ENCODE measurements at regions not wholly inside any gene's neighbourhood (a gene's known extent, or its start where the extent isn't known, plus 50 kb on each side); places are given as distances from the start of the nearest gene placed in this dataset.

- H3K27me3 Mint-ChIP-seq (ENCODE audit: unreplicated experiment) = no peaks in the 10 kb centered on the region
- H3K4me1 Mint-ChIP-seq (ENCODE audit: unreplicated experiment) = no peaks in the 10 kb centered on the region
- no peak for TF ChIP-seq CTCF (IDR thresholded peaks at IDR 0.05; ENCODE audit: unreplicated experiment)
- H3K36me3 Mint-ChIP-seq (ENCODE audit: low read depth, unreplicated experiment) = no peaks in the 10 kb centered on the region
- DNase-seq (ENCODE audit: low spot score) = no peak
- no peak overlapping the region for H3K27ac Mint-ChIP-seq (ENCODE audit: unreplicated experiment)
- no peak overlapping the region for H3K4me3 Mint-ChIP-seq (ENCODE audit: unreplicated experiment)
- no peaks in the 10 kb centered on the region for H3K9me3 Mint-ChIP-seq (ENCODE audit: unreplicated experiment)
Measured at GRCh38 chr2:66968946-66969345, 428.2 kb upstream of the ETAA1 start.

- Mint-ChIP-seq H3K27ac (ENCODE audit: unreplicated experiment) (no peak overlapping the region), H3K4me1 (ENCODE audit: unreplicated experiment) (no peaks in the 10 kb centered on the region), H3K4me3 (ENCODE audit: unreplicated experiment) (no peak overlapping the region), H3K27me3 (ENCODE audit: unreplicated experiment) (no peaks in the 10 kb centered on the region), H3K9me3 (ENCODE audit: unreplicated experiment) (no peaks in the 10 kb centered on the region), H3K36me3 (ENCODE audit: low read depth, unreplicated experiment) (no peaks in the 10 kb centered on the region)
- no peak for DNase-seq (ENCODE audit: low spot score)
- no peak for TF ChIP-seq CTCF (IDR thresholded peaks at IDR 0.05; ENCODE audit: unreplicated experiment)
Measured at GRCh38 chr2:66981074-66981473, 416.1 kb upstream of the ETAA1 start.

- TF ChIP-seq CTCF (IDR thresholded peaks at IDR 0.05; ENCODE audit: unreplicated experiment) = no peak
- Mint-ChIP-seq H3K27me3 (ENCODE audit: unreplicated experiment) (no peaks in the 10 kb centered on the region), H3K4me3 (ENCODE audit: unreplicated experiment) (no peak overlapping the region), H3K36me3 (ENCODE audit: low read depth, unreplicated experiment) (no peaks in the 10 kb centered on the region), H3K9me3 (ENCODE audit: unreplicated experiment) (no peaks in the 10 kb centered on the region), H3K4me1 (ENCODE audit: unreplicated experiment) (no peaks in the 10 kb centered on the region), H3K27ac (ENCODE audit: unreplicated experiment) (no peak overlapping the region)
- no peak for DNase-seq (ENCODE audit: low spot score)
Measured at GRCh38 chr2:66982766-66983165, 414.4 kb upstream of the ETAA1 start.

- Mint-ChIP-seq H3K36me3 (ENCODE audit: low read depth, unreplicated experiment) (no peaks in the 10 kb centered on the region), H3K4me3 (ENCODE audit: unreplicated experiment) (no peak overlapping the region), H3K27ac (ENCODE audit: unreplicated experiment) (no peak overlapping the region), H3K4me1 (ENCODE audit: unreplicated experiment) (no peaks in the 10 kb centered on the region), H3K9me3 (ENCODE audit: unreplicated experiment) (no peaks in the 10 kb centered on the region), H3K27me3 (ENCODE audit: unreplicated experiment) (no peaks in the 10 kb centered on the region)
- no peak for TF ChIP-seq CTCF (IDR thresholded peaks at IDR 0.05; ENCODE audit: unreplicated experiment)
- DNase-seq (ENCODE audit: low spot score) = no peak
Measured at GRCh38 chr2:66984864-66985263, 412.3 kb upstream of the ETAA1 start.

GRCh38 chr2:66985906-66986305 lies 411.2 kb upstream of the ETAA1 start:
- DNase-seq (ENCODE audit: low spot score) = no peak
- TF ChIP-seq CTCF (IDR thresholded peaks at IDR 0.05; ENCODE audit: unreplicated experiment) = no peak
- Mint-ChIP-seq H3K27ac (ENCODE audit: unreplicated experiment) (no peak overlapping the region), H3K9me3 (ENCODE audit: unreplicated experiment) (no peaks in the 10 kb centered on the region), H3K27me3 (ENCODE audit: unreplicated experiment) (no peaks in the 10 kb centered on the region), H3K4me3 (ENCODE audit: unreplicated experiment) (no peak overlapping the region), H3K36me3 (ENCODE audit: low read depth, unreplicated experiment) (no peaks in the 10 kb centered on the region), H3K4me1 (ENCODE audit: unreplicated experiment) (no peaks in the 10 kb centered on the region)

Data from endothelial cell (in vitro differentiated cells).